T-cell (primary cell): ENCODE measurements at regions not wholly inside any gene's neighbourhood (a gene's known extent, or its start where the extent isn't known, plus 50 kb on each side); places are given as distances from the start of the nearest gene placed in this dataset.

Experiments
- ATAC-seq, 4 experiments: fragments of 200-7000 bp in 3 of 4; fragments of 150-1000 bp in 1 of 4; cut with Tn5 transposase; replicated peaks in 1 of 4; 1 replicate in 3 of 4; 2 replicates in 1 of 4; pipeline ENCODE4 v1.10.0; 2021; ENCODE audit warnings: moderate library complexity in 3 of 4, mild to moderate bottlenecking in 2 of 4, moderate number of reproducible peaks in 1 of 4
- CTCF ChIA-PET, 2 donors: fragments of 300-600 bp; sonication (Branson Sonifier 250); formaldehyde crosslinking; loops; one replicate each; lab custom pipeline; 2022; ENCODE audit warnings: antibody characterized with exemption in 2 of 2; lab: Charles Lee
- POLR2A ChIA-PET, 2 donors: fragments of 300-600 bp; sonication (Branson Sonifier 250); formaldehyde crosslinking; loops; one replicate each; lab custom pipeline; 2022; ENCODE audit warnings: antibody characterized with exemption in 2 of 2; lab: Charles Lee
- DNase-seq, 35 experiments: peaks; one replicate each; pipeline versions ENCODE4 v3.0.0 to v3.0.0-alpha.2; 2013 to 2023
- H3K27ac ChIP-seq: one replicate; pipeline ENCODE4 v1.5.1; 2013; ENCODE audit warnings: low read length
- H3K27me3 ChIP-seq, 2 experiments: replicated peaks in 1 of 2; 1 replicate in 1 of 2; 2 replicates in 1 of 2; pipeline versions ENCODE4 v1.6.1 to v1.7.0; 2013; ENCODE audit warnings: low read length in 1 of 2, mixed read lengths in 1 of 2; ENCODE audit not compliant: control insufficient read depth in 2 of 2, insufficient read depth in 2 of 2; ENCODE audit errors: extremely low read depth in 1 of 2
- H3K36me3 ChIP-seq, 2 donors: 1 replicate in 1 of 2; 2 replicates in 1 of 2; pipeline versions ENCODE4 v1.6.1 to v1.7.0; 2013; ENCODE audit warnings: low read length in 1 of 2; ENCODE audit not compliant: control insufficient read depth in 2 of 2, insufficient read depth in 1 of 2; ENCODE audit errors: extremely low read depth in 1 of 2
- H3K4me1 ChIP-seq, 2 experiments: 1 replicate in 1 of 2; 2 replicates in 1 of 2; pipeline versions ENCODE4 v1.6.1 to v1.7.0; 2013; ENCODE audit warnings: low read length in 2 of 2, mixed read lengths in 1 of 2; ENCODE audit not compliant: insufficient read depth in 2 of 2, control insufficient read depth in 1 of 2; ENCODE audit errors: extremely low read depth in 1 of 2
- H3K4me3 ChIP-seq, 2 donors: 1 replicate in 1 of 2; 2 replicates in 1 of 2; pipeline versions ENCODE4 v1.5.1 to v1.7.0; 2013; ENCODE audit warnings: mild to moderate bottlenecking in 2 of 2, low read length in 1 of 2, moderate library complexity in 1 of 2; ENCODE audit not compliant: control insufficient read depth in 1 of 2; ENCODE audit errors: extremely low read depth in 1 of 2
- H3K9me3 ChIP-seq: 2 replicates; pipeline ENCODE4 v1.7.0; 2013
- H3K27ac Mint-ChIP-seq, 2 donors: one replicate each; pipeline ENCODE4 v1.8.0; 2020 to 2021; ENCODE audit warnings: mild to moderate bottlenecking in 2 of 2, mixed read lengths in 2 of 2
- H3K27me3 Mint-ChIP-seq, 2 donors: one replicate each; pipeline ENCODE4 v1.8.0; 2021 to 2022; ENCODE audit warnings: mixed read lengths in 2 of 2
- H3K36me3 Mint-ChIP-seq: one replicate; pipeline ENCODE4 v1.8.0; 2021; ENCODE audit warnings: mixed read lengths
- H3K4me1 Mint-ChIP-seq, 3 donors: one replicate each; pipeline ENCODE4 v1.8.0; 2020 to 2022; ENCODE audit warnings: mixed read lengths in 3 of 3, mild to moderate bottlenecking in 1 of 3
- H3K4me3 Mint-ChIP-seq, 3 donors: one replicate each; pipeline ENCODE4 v1.8.0; 2020 to 2022; ENCODE audit warnings: mild to moderate bottlenecking in 3 of 3, mixed read lengths in 3 of 3, moderate library complexity in 3 of 3
- H3K9me3 Mint-ChIP-seq, 3 donors: one replicate each; pipeline ENCODE4 v1.8.0; 2020 to 2022; ENCODE audit warnings: mixed read lengths in 3 of 3
- WGBS: methylation state at CpG from one replicate; pipeline ENCODE4 v1.1.5; 2013; ENCODE audit warnings: missing lambda C conversion rate; ENCODE audit not compliant: insufficient coverage; 5-methylcytosine and 5-hydroxymethylcytosine counted together

GRCh38 chr7:79736418-79736817 is 283.0 kb upstream of the MAGI2 start:
- WGBS: no CpG with 5 or more reads among the region's 3 CpGs
- Mint-ChIP-seq H3K9me3 (peaks cover 10 to 46% (median 18%) of the 10 kb centered on the region in 3 donors), H3K4me3 (no peak overlapping the region), H3K36me3 (no peaks in the 10 kb centered on the region), H3K27me3 (no peaks in the 10 kb centered on the region), H3K27ac (no peak overlapping the region), H3K4me1 (no peaks in the 10 kb centered on the region)
- DNase-seq (no peak), ATAC-seq (no peak)
- H3K36me3 ChIP-seq: no peaks in the 10 kb centered on the region
- H3K4me3 ChIP-seq: no peak overlapping the region
- POLR2A ChIA-PET: no interaction called here
- H3K27me3 ChIP-seq: no peaks in the 10 kb centered on the region
- H3K9me3 ChIP-seq: peaks cover 7% of the 10 kb centered on the region
- H3K4me1 ChIP-seq: no peaks in the 10 kb centered on the region
- CTCF ChIA-PET: no interaction called here
- H3K27ac ChIP-seq: no peak overlapping the region

- Mint-ChIP-seq H3K27ac (no peak overlapping the region), H3K4me1 (no peaks in the 10 kb centered on the region), H3K27me3 (no peaks in the 10 kb centered on the region), H3K4me3 (no peak overlapping the region), H3K36me3 (no peaks in the 10 kb centered on the region), H3K9me3 (peaks cover 11 to 51% (median 20%) of the 10 kb centered on the region in 3 donors)
- no CpG with 5 or more reads among the region's 1 CpG for WGBS
- ATAC-seq (no peak), DNase-seq (no peak)
- CTCF ChIA-PET: no interaction called here
- Histone ChIP-seq H3K36me3 (no peaks in the 10 kb centered on the region), H3K9me3 (peaks cover 7% of the 10 kb centered on the region), H3K27me3 (no peaks in the 10 kb centered on the region), H3K27ac (no peak overlapping the region), H3K4me1 (no peaks in the 10 kb centered on the region), H3K4me3 (no peak overlapping the region)
- POLR2A ChIA-PET: no interaction called here
Measured at GRCh38 chr7:79735012-79735411, 281.5 kb upstream of the MAGI2 start.

- POLR2A ChIA-PET: no interaction called here
- no peak overlapping the region for H3K4me3 Mint-ChIP-seq
- H3K36me3 Mint-ChIP-seq: no peaks in the 10 kb centered on the region
- H3K27me3 Mint-ChIP-seq: no peaks in the 10 kb centered on the region
- Histone ChIP-seq H3K4me3 (no peak overlapping the region), H3K27ac (no peak overlapping the region), H3K27me3 (no peaks in the 10 kb centered on the region), H3K36me3 (no peaks in the 10 kb centered on the region), H3K9me3 (peaks cover 7% of the 10 kb centered on the region), H3K4me1 (no peaks in the 10 kb centered on the region)
- peaks cover 11 to 51% (median 20%) of the 10 kb centered on the region in 3 donors for H3K9me3 Mint-ChIP-seq
- ATAC-seq: no peak
- no peak overlapping the region for H3K27ac Mint-ChIP-seq
- no peak for DNase-seq
- no peaks in the 10 kb centered on the region for H3K4me1 Mint-ChIP-seq
- CTCF ChIA-PET: interaction anchor here in 1 of 2 donors (0.7 kb wide), 1 partner anchor 298 kb away, joined by 3 read pairs; no protein-coding TSS in a partner anchor
Measured at GRCh38 chr7:79734181-79734580, 280.7 kb upstream of the MAGI2 start.

- DNase-seq: no peak
- H3K36me3 ChIP-seq: no peaks in the 10 kb centered on the region
- no CpG with 5 or more reads among the region's 2 CpGs for WGBS
- ChIA-PET POLR2A (no interaction called here), CTCF (no interaction called here)
- H3K27me3 ChIP-seq: no peaks in the 10 kb centered on the region
- no peaks in the 10 kb centered on the region for H3K4me1 ChIP-seq
- no peak overlapping the region for H3K27ac ChIP-seq
- peaks cover 7% of the 10 kb centered on the region for H3K9me3 ChIP-seq
- no peak overlapping the region for H3K4me3 ChIP-seq
- no peaks in the 10 kb centered on the region for H3K36me3 Mint-ChIP-seq
- no peak for ATAC-seq
- H3K9me3 Mint-ChIP-seq: peaks cover 11 to 51% (median 22%) of the 10 kb centered on the region in 3 donors
- H3K27ac Mint-ChIP-seq: no peak overlapping the region
- H3K27me3 Mint-ChIP-seq: no peaks in the 10 kb centered on the region
- H3K4me3 Mint-ChIP-seq: no peak overlapping the region
- no peaks in the 10 kb centered on the region for H3K4me1 Mint-ChIP-seq
Measured at GRCh38 chr7:79732535-79732934, 279.1 kb upstream of the MAGI2 start.

- CTCF ChIA-PET: no interaction called here
- H3K4me1 Mint-ChIP-seq: no peaks in the 10 kb centered on the region
- H3K27ac ChIP-seq: no peak overlapping the region
- H3K27me3 Mint-ChIP-seq: no peaks in the 10 kb centered on the region
- no peak overlapping the region for H3K27ac Mint-ChIP-seq
- H3K9me3 ChIP-seq: peaks cover 7% of the 10 kb centered on the region
- peaks cover 11 to 44% (median 22%) of the 10 kb centered on the region in 3 donors for H3K9me3 Mint-ChIP-seq
- H3K4me3 Mint-ChIP-seq: no peak overlapping the region
- POLR2A ChIA-PET: no interaction called here
- no peaks in the 10 kb centered on the region for H3K36me3 ChIP-seq
- no peaks in the 10 kb centered on the region for H3K4me1 ChIP-seq
- no peaks in the 10 kb centered on the region for H3K36me3 Mint-ChIP-seq
- DNase-seq (no peak), ATAC-seq (no peak)
- WGBS: 82% methylated on average over 3 of the region's 4 CpGs
- no peak overlapping the region for H3K4me3 ChIP-seq
- no peaks in the 10 kb centered on the region for H3K27me3 ChIP-seq
Measured at GRCh38 chr7:79730971-79731370, 277.5 kb upstream of the MAGI2 start.

- H3K4me1 Mint-ChIP-seq: no peaks in the 10 kb centered on the region
- no peaks in the 10 kb centered on the region for H3K36me3 Mint-ChIP-seq
- ChIA-PET POLR2A (no interaction called here), CTCF (no interaction called here)
- no peaks in the 10 kb centered on the region for H3K27me3 Mint-ChIP-seq
- WGBS: 100% methylated on average over 1 of the region's 6 CpGs
- Histone ChIP-seq H3K36me3 (no peaks in the 10 kb centered on the region), H3K4me3 (no peak overlapping the region), H3K9me3 (no peaks in the 10 kb centered on the region), H3K27me3 (no peaks in the 10 kb centered on the region), H3K4me1 (no peaks in the 10 kb centered on the region), H3K27ac (no peak overlapping the region)
- no peak overlapping the region for H3K27ac Mint-ChIP-seq
- no peak overlapping the region for H3K4me3 Mint-ChIP-seq
- peaks cover 0 to 4% (median under 1%) of the 10 kb centered on the region in 3 donors for H3K9me3 Mint-ChIP-seq
- DNase-seq (no peak), ATAC-seq (no peak)
Measured at GRCh38 chr7:79723833-79724618, 270.6 kb upstream of the MAGI2 start.
